T47D (cell line): ENCODE measurements at regions not wholly inside any gene's neighbourhood (a gene's known extent, or its start where the extent isn't known, plus 50 kb on each side); places are given as distances from the start of the nearest gene placed in this dataset.
"Not testable (repeated sequence)": the region's sequence is repeated elsewhere in the genome, so short reads cannot be mapped to it uniquely, and the experiment has no call there.

Source experiments
- DNase-seq, 2 experiments: peaks; one replicate each; pipeline versions ENCODE4 v3.0.0 to v3.0.0-alpha.2; 2011 to 2012; ENCODE audit warnings: low read depth in 1 of 2, low spot score in 1 of 2
- JUND ChIP-seq: IDR thresholded peaks from 2 replicates; pipeline ENCODE4 v1.6.1; 2012; ENCODE audit warnings: low read depth
- in situ Hi-C: cut with HindIII; loops from 2 replicates; pipeline ENCODE4 v1.10.0; 2016; ENCODE audit warnings: low sequenced_read_pairs, low pct_unique_long_range_greater_than_20kb

- no peak for TF ChIP-seq JUND
- in situ Hi-C loops, result no loop called here
- no peak for DNase-seq
Observed at GRCh38 chr16:26442321-26442720, 624.4 kb upstream of the C16orf82 start.

- in situ Hi-C loops, result no loop called here
- no peak for DNase-seq
- no peak for TF ChIP-seq JUND
Observed at GRCh38 chr16:26447570-26447969, 619.2 kb upstream of the C16orf82 start.

GRCh38 chr16:26453215-26453614, 613.5 kb upstream of the C16orf82 start:
- no peak for TF ChIP-seq JUND
- in situ Hi-C loops, result no loop called here
- DNase-seq, result no peak

- TF ChIP-seq JUND, result no peak
- no peak for DNase-seq
- in situ Hi-C loops, result no loop called here
Observed at GRCh38 chr16:26454102-26454501, 612.6 kb upstream of the C16orf82 start.

GRCh38 chr16:26456074-26456473, 610.7 kb upstream of the C16orf82 start:
- in situ Hi-C loops, result no loop called here
- TF ChIP-seq JUND, result no peak
- no peak for DNase-seq

- no peak for TF ChIP-seq JUND
- in situ Hi-C loops, result no loop called here
- no peak for DNase-seq
Observed at GRCh38 chr16:26457095-26457494, 609.6 kb upstream of the C16orf82 start.

- in situ Hi-C loops, result no loop called here
- no peak for TF ChIP-seq JUND
- DNase-seq, result no peak
Observed at GRCh38 chr16:26457882-26458281, 608.8 kb upstream of the C16orf82 start.

- no peak for DNase-seq
- in situ Hi-C loops, result no loop called here
- TF ChIP-seq JUND, result no peak
Observed at GRCh38 chr16:26464576-26465266, 602.0 kb upstream of the C16orf82 start.

GRCh38 chr16:26474405-26474804, 592.3 kb upstream of the C16orf82 start:
- DNase-seq, in situ Hi-C loops: not testable (repeated sequence)

- no peak for DNase-seq
- in situ Hi-C loops, result no loop called here
- no peak for TF ChIP-seq JUND
Observed at GRCh38 chr16:26475596-26475995, 591.1 kb upstream of the C16orf82 start.

- in situ Hi-C loops, result no loop called here
- no peak for TF ChIP-seq JUND
- DNase-seq, result no peak
Observed at GRCh38 chr16:26491101-26491670, 575.5 kb upstream of the C16orf82 start.

- in situ Hi-C loops, result no loop called here
- no peak for TF ChIP-seq JUND
Observed at GRCh38 chr16:26491962-26492361, 574.8 kb upstream of the C16orf82 start.

GRCh38 chr16:26493751-26494150, 573.0 kb upstream of the C16orf82 start:
- TF ChIP-seq JUND, result no peak
- in situ Hi-C loops, result no loop called here
- DNase-seq, result no peak

More at GRCh38 chr16:26491962-26492361, 574.8 kb upstream of the C16orf82 start:
- no peak for DNase-seq

GRCh38 chr16:26497896-26498295, 568.8 kb upstream of the C16orf82 start:
- TF ChIP-seq JUND, result no peak
- in situ Hi-C loops, result no loop called here
- DNase-seq, result no peak
